Neuronal stem cell (in vitro differentiated cells): ENCODE measurements at regions not wholly inside any gene's neighbourhood (a gene's known extent, or its start where the extent isn't known, plus 50 kb on each side); places are given as distances from the start of the nearest gene placed in this dataset.
"Not testable (repeated sequence)": the region's sequence is repeated elsewhere in the genome, so short reads cannot be mapped to it uniquely, and the experiment has no call there.

ENCODE experiments used
- DNase-seq: peaks from one replicate; pipeline ENCODE4 v3.0.0-alpha.2; 2013; ENCODE audit warnings: low spot score
- H2AFZ ChIP-seq: one replicate; pipeline ENCODE4 v1.6.1; 2013; ENCODE audit warnings: mild to moderate bottlenecking, low read length, inconsistent platforms
- H2AK5ac ChIP-seq: 2 replicates; pipeline ENCODE4 v1.6.1; 2013; ENCODE audit warnings: low read depth, mild to moderate bottlenecking, inconsistent platforms, low read length, moderate library complexity, mixed read lengths
- H2BK120ac ChIP-seq: 2 replicates; pipeline ENCODE4 v1.6.1; 2013; ENCODE audit warnings: low read depth, mild to moderate bottlenecking, inconsistent platforms, low read length, moderate library complexity, mixed read lengths
- H2BK12ac ChIP-seq: one replicate; pipeline ENCODE4 v1.6.1; 2013; ENCODE audit warnings: low read length, inconsistent platforms
- H2BK15ac ChIP-seq: 2 replicates; pipeline ENCODE4 v1.6.1; 2013; ENCODE audit warnings: mild to moderate bottlenecking, low read length, inconsistent platforms, mixed read lengths
- H2BK5ac ChIP-seq: one replicate; pipeline ENCODE4 v1.6.1; 2013; ENCODE audit warnings: inconsistent platforms, mild to moderate bottlenecking, low read length, moderate library complexity
- H3K14ac ChIP-seq: one replicate; pipeline ENCODE4 v1.6.1; 2013; ENCODE audit warnings: low read length, inconsistent platforms
- H3K18ac ChIP-seq: 2 replicates; pipeline ENCODE4 v1.6.1; 2013; ENCODE audit warnings: low read length, inconsistent platforms
- H3K23ac ChIP-seq: 2 replicates; pipeline ENCODE4 v1.6.1; 2013; ENCODE audit warnings: low read depth, mild to moderate bottlenecking, mixed read lengths, low read length, inconsistent platforms; ENCODE audit not compliant: poor library complexity
- H3K27ac ChIP-seq: replicated peaks from 3 replicates; pipeline ENCODE4 v1.5.1; 2013; ENCODE audit warnings: low read length, inconsistent platforms
- H3K27me3 ChIP-seq, 3 experiments: 2 replicates each; pipeline ENCODE4 v1.6.1; 2013; ENCODE audit warnings: low read length in 3 of 3, mild to moderate bottlenecking in 2 of 3, inconsistent platforms in 1 of 3, low read depth in 1 of 3, mixed read lengths in 1 of 3, moderate library complexity in 1 of 3; ENCODE audit not compliant: control insufficient read depth in 3 of 3, insufficient read depth in 3 of 3
- H3K36me3 ChIP-seq, 2 donors: replicated peaks in 1 of 2; 2 replicates each; pipeline ENCODE4 v1.6.1; 2013; ENCODE audit warnings: low read length in 2 of 2; ENCODE audit not compliant: control insufficient read depth in 2 of 2, insufficient read depth in 2 of 2
- H3K4ac ChIP-seq: 2 replicates; pipeline ENCODE4 v1.6.1; 2013; ENCODE audit warnings: inconsistent platforms, mild to moderate bottlenecking, low read length, moderate library complexity
- H3K4me1 ChIP-seq, 2 donors: 1 replicate in 1 of 2; 2 replicates in 1 of 2; pipeline ENCODE4 v1.6.1; 2013; ENCODE audit warnings: low read length in 2 of 2, low read depth in 1 of 2; ENCODE audit not compliant: control insufficient read depth in 2 of 2, insufficient read depth in 1 of 2
- H3K4me2 ChIP-seq: one replicate; pipeline ENCODE4 v1.6.1; 2013; ENCODE audit warnings: mild to moderate bottlenecking, low read length, inconsistent platforms; ENCODE audit not compliant: insufficient read depth, poor library complexity, severe bottlenecking
- H3K4me3 ChIP-seq, 2 donors: 2 replicates each; pipeline ENCODE4 v1.5.1; 2013; ENCODE audit warnings: low read length in 2 of 2, mild to moderate bottlenecking in 2 of 2, inconsistent platforms in 1 of 2, moderate library complexity in 1 of 2
- H3K79me1 ChIP-seq: one replicate; pipeline ENCODE4 v1.6.1; 2013; ENCODE audit warnings: low read depth, mild to moderate bottlenecking, inconsistent platforms, low read length, moderate library complexity
- H3K9ac ChIP-seq: one replicate; pipeline ENCODE4 v1.6.1; 2013; ENCODE audit warnings: mild to moderate bottlenecking, low read depth, low read length, inconsistent platforms; ENCODE audit not compliant: poor library complexity
- H3K9me3 ChIP-seq, 2 donors: replicated peaks in 1 of 2; 2 replicates each; pipeline versions ENCODE3 to v1.6.1; 2013; ENCODE audit warnings: low read length in 2 of 2, mild to moderate bottlenecking in 2 of 2, inconsistent platforms in 1 of 2, low read depth in 1 of 2, mixed read lengths in 1 of 2, moderate library complexity in 1 of 2; ENCODE audit not compliant: control insufficient read depth in 2 of 2, insufficient read depth in 1 of 2
- H4K8ac ChIP-seq: one replicate; pipeline ENCODE4 v1.6.1; 2013; ENCODE audit warnings: low read depth, mild to moderate bottlenecking, inconsistent platforms, low read length, moderate library complexity
- H4K91ac ChIP-seq: one replicate; pipeline ENCODE4 v1.6.1; 2013; ENCODE audit warnings: low read length, low read depth, mild to moderate bottlenecking, inconsistent platforms; ENCODE audit not compliant: poor library complexity
- WGBS, 2 donors: extraction: QIAGEN DNeasy Blood & Tissue Kit; methylation state at CpG; one replicate each; pipeline ENCODE4 v1.1.7; 2013; ENCODE audit warnings: missing lambda C conversion rate in 2 of 2, mixed read lengths in 1 of 2; ENCODE audit not compliant: insufficient read length in 2 of 2, insufficient replicate concordance in 1 of 2; ENCODE audit errors: extremely low coverage in 2 of 2; 5-methylcytosine and 5-hydroxymethylcytosine counted together

- not testable (repeated sequence) for H3K4me3 ChIP-seq, H4K91ac ChIP-seq, H3K9ac ChIP-seq, H3K36me3 ChIP-seq, H4K8ac ChIP-seq, H2AK5ac ChIP-seq, H2BK120ac ChIP-seq, H3K4me2 ChIP-seq, H3K9me3 ChIP-seq, H3K27me3 ChIP-seq, H2BK12ac ChIP-seq, H3K14ac ChIP-seq, DNase-seq, H2BK15ac ChIP-seq, H3K27ac ChIP-seq, H3K79me1 ChIP-seq, H2AFZ ChIP-seq, H3K23ac ChIP-seq, H3K4me1 ChIP-seq, H3K4ac ChIP-seq, H2BK5ac ChIP-seq, H3K18ac ChIP-seq
- no CpG with 5 or more reads among the region's 42 CpGs for WGBS, 2 donors
These were observed 986.8 kb downstream of the TUBA3C start for GRCh38 chr13:18194631-18195364.

DNA sequence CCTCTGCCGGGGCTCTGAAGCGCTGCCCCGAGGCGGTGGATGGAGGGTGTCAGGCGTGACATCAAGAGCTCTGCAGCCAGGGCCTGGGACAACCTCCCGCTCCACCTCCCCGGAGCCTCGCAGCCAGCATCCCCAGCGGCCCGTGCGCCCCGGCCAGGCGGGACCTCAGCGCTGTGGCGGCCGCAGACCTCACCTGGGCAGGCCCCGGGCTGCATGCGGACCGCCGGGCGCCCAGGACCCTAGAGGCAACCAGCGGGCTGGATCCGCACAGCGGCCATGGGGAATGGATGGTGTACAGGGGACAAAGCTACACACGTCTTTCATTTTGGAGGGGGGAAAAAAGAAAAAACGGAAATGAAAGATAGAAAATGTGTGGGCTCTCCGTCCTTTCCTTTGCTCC is 987.5 kb downstream of the TUBA3C start:
- H2AFZ ChIP-seq, H2BK5ac ChIP-seq, H3K79me1 ChIP-seq, H3K9me3 ChIP-seq, H2BK120ac ChIP-seq, H3K4ac ChIP-seq, H3K4me1 ChIP-seq, H3K18ac ChIP-seq, H3K27ac ChIP-seq, H3K27me3 ChIP-seq, H4K91ac ChIP-seq, H2BK12ac ChIP-seq, H2AK5ac ChIP-seq, H3K4me2 ChIP-seq, H3K14ac ChIP-seq, H3K9ac ChIP-seq, H3K36me3 ChIP-seq, DNase-seq, H2BK15ac ChIP-seq, H4K8ac ChIP-seq, H3K23ac ChIP-seq, H3K4me3 ChIP-seq: not testable (repeated sequence)
- no CpG with 5 or more reads among the region's 27 CpGs for WGBS, 2 donors
